Endothelial cell of umbilical vein (primary cell): ENCODE measurements at regions not wholly inside any gene's neighbourhood (a gene's known extent, or its start where the extent isn't known, plus 50 kb on each side); places are given as distances from the start of the nearest gene placed in this dataset.

Source experiments
- BruUV-seq: library from RNA; stranded (reverse); fragments of 400-500 nt; replicated peaks from 2 replicates; lab custom pipeline; 2021; lab: Mats Ljungman, UMichigan
- CTCF ChIA-PET: fragments of 300-600, 350-600 bp; sonication (Branson Sonifier 250); formaldehyde crosslinking; loops from one replicate; lab custom pipeline; 2021; ENCODE audit warnings: antibody characterized with exemption, inconsistent platforms; lab: Charles Lee
- POLR2A ChIA-PET: fragments of 300-600, 350-600 bp; sonication (Branson Sonifier 250); formaldehyde crosslinking; loops from one replicate; lab custom pipeline; 2021; ENCODE audit warnings: antibody characterized with exemption, inconsistent platforms; lab: Charles Lee
- DNase-seq: peaks from one replicate; pipeline ENCODE4 v3.0.0-alpha.2; 2011; ENCODE audit warnings: low read depth, low spot score
- FAIRE-seq: peaks from 2 replicates; lab custom pipeline; 2011; peaks lifted over from hg19 to GRCh38; lab: Jason Lieb, UNC
- H2AFZ ChIP-seq: 2 replicates; pipeline ENCODE4 v1.6.0; 2012; ENCODE audit warnings: low read depth, low read length, control low read depth, inconsistent platforms
- H3K27ac ChIP-seq: 2 replicates; pipeline ENCODE4 v1.5.1; 2011; ENCODE audit warnings: low read depth, mild to moderate bottlenecking, control low read depth, low read length, moderate library complexity; ENCODE audit not compliant: insufficient read depth
- H3K27me3 ChIP-seq, 2 experiments: 2 replicates each; pipeline versions ENCODE4 v1.6.0 to v1.6.1; 2011; ENCODE audit warnings: low read length in 2 of 2, mixed read lengths in 1 of 2; ENCODE audit not compliant: control insufficient read depth in 2 of 2, insufficient read depth in 2 of 2
- H3K36me3 ChIP-seq, 2 experiments: 2 replicates in 1 of 2; 3 replicates in 1 of 2; pipeline ENCODE4 v1.5.1; 2011; ENCODE audit warnings: low read length in 2 of 2, mild to moderate bottlenecking in 1 of 2, moderate library complexity in 1 of 2; ENCODE audit not compliant: control insufficient read depth in 2 of 2, insufficient read depth in 2 of 2; ENCODE audit errors: extremely low read depth in 1 of 2
- H3K4me1 ChIP-seq: 3 replicates; pipeline ENCODE4 v1.5.1; 2011; ENCODE audit warnings: mild to moderate bottlenecking, low read length; ENCODE audit not compliant: control insufficient read depth, insufficient read depth; ENCODE audit errors: extremely low read depth
- H3K4me2 ChIP-seq: 2 replicates; pipeline ENCODE4 v1.6.1; 2011; ENCODE audit warnings: low read length, control low read depth, mixed read lengths; ENCODE audit not compliant: insufficient read depth
- H3K4me3 ChIP-seq, 3 experiments: fragments of 200-600 bp in 1 of 3; sonication (generic), shearing (Covaris generic) in 1 of 3; replicated peaks in 1 of 3; 2 replicates each; pipeline ENCODE4 v1.5.1; 2011 to 2016; ENCODE audit warnings: control low read depth in 3 of 3, low read length in 3 of 3, mild to moderate bottlenecking in 2 of 3, inconsistent platforms in 1 of 3, low read depth in 1 of 3, moderate library complexity in 1 of 3; ENCODE audit not compliant: insufficient read depth in 1 of 3
- H3K79me2 ChIP-seq: 2 replicates; pipeline ENCODE4 v1.6.0; 2012; ENCODE audit warnings: low read length, inconsistent platforms; ENCODE audit not compliant: control insufficient read depth, insufficient read depth
- H3K9ac ChIP-seq: replicated peaks from 2 replicates; pipeline ENCODE3; 2011; ENCODE audit warnings: low read length, control low read depth; ENCODE audit not compliant: insufficient read depth; ENCODE audit errors: extremely low read depth
- H3K9me1 ChIP-seq: replicated peaks from 3 replicates; pipeline ENCODE4 v1.6.0; 2011; ENCODE audit warnings: mild to moderate bottlenecking, low read length; ENCODE audit not compliant: control insufficient read depth, insufficient read depth; ENCODE audit errors: extremely low read depth
- H3K9me3 ChIP-seq: replicated peaks from 2 replicates; pipeline ENCODE4 v1.5.1; 2012; ENCODE audit warnings: low read length, inconsistent platforms; ENCODE audit not compliant: control insufficient read depth, insufficient read depth
- H4K20me1 ChIP-seq: replicated peaks from 2 replicates; pipeline ENCODE3; 2011; ENCODE audit warnings: mild to moderate bottlenecking, low read length; ENCODE audit not compliant: control insufficient read depth, insufficient read depth; ENCODE audit errors: extremely low read depth
- CTCF ChIP-seq, 2 donors: IDR thresholded peaks; 1 replicate in 1 of 2; 2 replicates in 1 of 2; pipeline ENCODE4 v1.5.1; 2011; ENCODE audit warnings: low read length in 2 of 2, mild to moderate bottlenecking in 2 of 2, moderate library complexity in 2 of 2, control low read depth in 1 of 2, inconsistent platforms in 1 of 2, low read depth in 1 of 2; ENCODE audit not compliant: insufficient read depth in 1 of 2; ENCODE audit errors: extremely low read depth in 1 of 2
- EZH2 ChIP-seq: IDR thresholded peaks from 2 replicates; pipeline ENCODE4 v1.6.1; 2012; ENCODE audit warnings: borderline replicate concordance, low read depth, mild to moderate bottlenecking, moderate library complexity, low read length, inconsistent platforms; ENCODE audit not compliant: severe bottlenecking
- FOS ChIP-seq: IDR thresholded peaks from 2 replicates; pipeline ENCODE4 v1.6.1; 2011; ENCODE audit warnings: mild to moderate bottlenecking, low read length, moderate library complexity, borderline replicate concordance; ENCODE audit not compliant: insufficient read depth
- GATA2 ChIP-seq: IDR thresholded peaks from 2 replicates; pipeline ENCODE4 v1.7.0; 2011; ENCODE audit warnings: low read depth, mild to moderate bottlenecking, moderate library complexity, mixed read lengths, low read length; ENCODE audit not compliant: insufficient read length, insufficient read depth
- JUN ChIP-seq: IDR thresholded peaks from 2 replicates; pipeline ENCODE4 v1.6.1; 2011; ENCODE audit warnings: borderline replicate concordance, low read depth; ENCODE audit not compliant: insufficient read length, insufficient read depth
- MAX ChIP-seq: IDR thresholded peaks from 2 replicates; pipeline ENCODE4 v1.6.1; 2011; ENCODE audit not compliant: insufficient read depth, insufficient read length
- MYC ChIP-seq: IDR thresholded peaks from one replicate; pipeline ENCODE4 v1.6.1; 2011; ENCODE audit warnings: mild to moderate bottlenecking, low read depth, low read length
- POLR2A ChIP-seq: IDR thresholded peaks from 2 replicates; pipeline ENCODE4 v1.6.1; 2012; ENCODE audit warnings: low read depth, mild to moderate bottlenecking, control low read depth, low read length
- POLR2AphosphoS5 ChIP-seq: IDR thresholded peaks from 2 replicates; pipeline ENCODE4 v1.6.1; 2012; ENCODE audit warnings: low read depth, mild to moderate bottlenecking, control low read depth, low read length, moderate library complexity; ENCODE audit not compliant: insufficient read depth
- dilution Hi-C: fragments of 300-500 bp; cut with MboI; formaldehyde crosslinking; loops from one replicate; pipeline ENCODE4 v1.15.0; 2019; ENCODE audit warnings: low sequenced_read_pairs; ENCODE audit not compliant: extremely low pct_ligation_motif_present
- intact Hi-C: fragments of 100-400 bp; cut with micrococcal nuclease; formaldehyde crosslinking; loops from one replicate; pipeline ENCODE4 v1.10.0; 2022

- TF ChIP-seq EZH2 (no peak), MAX (no peak), FOS (no peak), POLR2A (no peak), JUN (no peak), CTCF (IDR thresholded peaks at IDR 0.05; ENCODE audit: extremely low read depth in 1 of 2, insufficient read depth in 1 of 2, low read depth in 1 of 2, low read length in 2 of 2) (no peak), MYC (no peak), POLR2AphosphoS5 (no peak), GATA2 (no peak)
- intact Hi-C loops: no loop called here
- no peak overlapping the region for H3K4me3 ChIP-seq
- no peak overlapping the region for H3K27ac ChIP-seq
- no peaks in the 10 kb centered on the region for H3K36me3 ChIP-seq
- BruUV-seq: no TSS peak
- H3K9me1 ChIP-seq: no peaks in the 10 kb centered on the region
- ChIA-PET POLR2A (no interaction called here), CTCF (interaction anchor here (0.5 to 1.9 kb wide), 3 partner anchors 9 to 212 kb away, joined by 4 to 6 read pairs (median 5); no protein-coding TSS in a partner anchor)
- dilution Hi-C loops: no loop called here
- DNase-seq (no peak), FAIRE-seq (no peak)
- no peak overlapping the region for H2AFZ ChIP-seq
- no peaks in the 10 kb centered on the region for H3K4me1 ChIP-seq
- no peaks in the 10 kb centered on the region for H3K9me3 ChIP-seq
- no peak overlapping the region for H3K9ac ChIP-seq
- H3K79me2 ChIP-seq: no peaks in the 10 kb centered on the region
- H3K27me3 ChIP-seq: peaks cover 2 to 7% of the 10 kb centered on the region in 2 experiments
- H4K20me1 ChIP-seq: no peaks in the 10 kb centered on the region
- no peak overlapping the region for H3K4me2 ChIP-seq
These were observed 116.6 kb upstream of the LGALSL start for GRCh38 chr2:64337314-64337713.
